HG02938 (cell line): ENCODE measurements at regions not wholly inside any gene's neighbourhood (a gene's known extent, or its start where the extent isn't known, plus 50 kb on each side); places are given as distances from the start of the nearest gene placed in this dataset.

ENCODE experiments used
- ATAC-seq: cut with Tn5 transposase; IDR thresholded peaks from one replicate; pipeline ENCODE4 v1.9.1; 2021; ENCODE audit warnings: mild to moderate bottlenecking, moderate library complexity; ENCODE audit not compliant: unreplicated experiment

DNA sequence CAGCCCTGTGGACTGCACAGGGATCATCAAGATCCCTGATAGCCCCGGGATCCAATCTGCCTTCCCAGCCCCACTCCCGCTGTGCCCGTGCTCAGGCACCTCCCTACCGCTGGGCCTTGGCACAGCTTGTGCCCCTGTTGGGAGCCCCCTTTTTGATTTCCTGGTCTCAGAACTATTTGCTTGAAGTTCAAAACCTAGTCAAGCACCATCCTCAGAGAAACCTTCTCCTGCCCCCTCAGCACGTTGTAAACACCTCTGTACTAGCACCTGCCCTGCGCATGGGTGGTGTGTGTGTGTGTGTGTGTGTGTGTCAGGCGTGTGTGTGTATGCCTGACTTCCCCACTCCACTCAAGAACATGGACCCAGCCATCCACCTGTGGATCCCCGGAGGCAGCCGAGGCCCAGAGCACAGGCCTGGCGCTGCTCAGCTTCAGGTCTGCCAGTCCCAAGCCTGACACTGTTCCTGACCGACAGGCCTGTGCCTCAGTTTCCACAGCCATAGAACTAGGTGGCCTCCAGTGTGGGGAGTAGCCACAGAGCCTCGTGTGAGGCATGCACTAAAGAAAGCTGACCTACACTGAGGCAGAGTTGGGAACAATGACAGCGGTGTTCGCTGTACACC is 65.5 kb downstream of the ADRA2C start:
- no peak for ATAC-seq

- ATAC-seq: no peak
Measured at GRCh38 chr4:3832536-3833220, 66.5 kb downstream of the ADRA2C start.

- no peak for ATAC-seq
Measured at GRCh38 chr4:3833326-3833989, 67.3 kb downstream of the ADRA2C start.

DNA sequence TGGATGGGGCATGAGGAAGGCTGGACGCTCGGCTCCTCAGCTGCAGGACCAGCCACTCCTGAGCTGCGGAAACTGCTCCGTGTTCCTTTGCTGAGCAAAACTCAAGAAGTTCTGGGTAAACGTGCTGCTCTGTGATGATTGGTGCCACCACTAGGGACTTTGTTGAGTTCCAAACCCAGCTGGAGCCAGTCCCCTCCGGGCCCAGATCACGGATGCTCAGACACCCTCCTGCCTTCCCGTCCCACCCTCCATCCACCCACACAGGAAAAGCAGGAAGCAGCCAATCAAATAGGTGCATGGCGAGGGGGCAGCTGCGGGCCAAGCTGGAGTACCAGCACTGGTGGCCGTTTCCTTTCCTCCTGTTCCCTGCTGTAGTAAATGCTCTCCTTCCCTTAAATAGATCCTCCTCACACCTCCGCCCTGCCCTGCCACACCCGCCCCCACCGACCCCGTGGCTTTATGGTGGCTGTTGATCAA is 68.0 kb downstream of the ADRA2C start:
- no peak for ATAC-seq

DNA sequence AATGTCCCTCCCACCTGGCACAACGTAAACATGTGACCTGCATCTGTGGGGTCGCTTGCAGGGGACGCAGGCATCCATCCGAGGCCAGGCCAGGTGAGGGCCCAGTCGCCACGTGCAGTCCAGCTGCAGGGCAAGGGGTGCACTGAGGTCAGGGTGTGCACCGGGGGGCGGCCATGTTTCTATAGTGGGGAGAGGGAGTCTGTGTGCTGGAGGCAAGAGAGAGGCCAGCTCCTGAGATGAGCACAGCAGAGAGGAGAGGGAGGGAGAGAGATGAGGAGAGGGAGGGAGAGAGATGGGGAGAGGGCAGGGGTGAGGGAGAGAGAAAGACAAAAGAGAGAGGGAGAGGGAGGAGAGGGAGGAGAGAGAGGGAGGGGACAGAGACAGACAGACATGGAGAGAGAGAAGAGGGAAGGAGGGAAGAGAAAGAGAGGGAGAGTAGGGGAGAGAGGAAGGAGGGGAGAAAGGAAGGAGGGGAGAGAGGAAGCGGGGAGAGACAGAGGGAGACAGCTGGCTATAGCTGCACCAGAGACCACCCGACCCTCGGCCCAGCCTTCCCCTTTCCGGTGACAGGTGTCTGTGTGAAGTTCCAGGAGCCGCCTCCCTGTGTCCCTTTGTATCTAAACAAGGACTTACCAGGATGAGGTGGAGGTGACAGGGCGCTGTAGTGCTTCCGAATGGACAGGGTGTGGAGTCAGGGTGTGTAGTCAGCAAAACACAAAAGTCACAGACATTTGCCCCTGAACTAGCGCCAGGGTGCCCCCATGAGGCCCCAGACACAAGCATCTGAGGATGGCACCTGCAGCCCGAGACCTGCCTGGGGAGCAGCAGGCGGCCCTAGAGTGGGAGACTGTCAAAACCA is 68.7 kb downstream of the ADRA2C start:
- no peak for ATAC-seq

GRCh38 chr4:3835527-3836405 is 69.6 kb downstream of the ADRA2C start:
- ATAC-seq: no peak

DNA sequence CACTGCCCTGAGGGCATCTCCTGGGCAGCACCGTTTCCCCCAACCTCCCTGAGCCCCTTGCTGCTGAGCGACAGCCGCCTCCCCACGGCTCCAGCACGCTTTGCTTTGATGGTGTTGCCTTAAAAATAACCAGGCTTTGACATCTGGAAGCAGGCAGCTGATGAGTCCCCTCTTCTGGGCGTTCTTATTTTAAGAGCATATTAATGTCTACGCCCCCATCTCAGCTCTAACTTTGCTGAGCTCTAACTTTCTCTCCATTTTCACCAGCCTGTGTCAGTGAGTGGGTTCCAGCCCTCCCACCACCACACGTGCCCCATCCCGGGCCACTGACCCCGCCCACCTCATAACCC is 70.2 kb downstream of the ADRA2C start:
- ATAC-seq: no peak

- ATAC-seq: no peak
Measured at GRCh38 chr4:3836756-3837601, 70.8 kb downstream of the ADRA2C start.

- no peak for ATAC-seq
Measured at GRCh38 chr4:3838437-3839380, 72.5 kb downstream of the ADRA2C start.

DNA sequence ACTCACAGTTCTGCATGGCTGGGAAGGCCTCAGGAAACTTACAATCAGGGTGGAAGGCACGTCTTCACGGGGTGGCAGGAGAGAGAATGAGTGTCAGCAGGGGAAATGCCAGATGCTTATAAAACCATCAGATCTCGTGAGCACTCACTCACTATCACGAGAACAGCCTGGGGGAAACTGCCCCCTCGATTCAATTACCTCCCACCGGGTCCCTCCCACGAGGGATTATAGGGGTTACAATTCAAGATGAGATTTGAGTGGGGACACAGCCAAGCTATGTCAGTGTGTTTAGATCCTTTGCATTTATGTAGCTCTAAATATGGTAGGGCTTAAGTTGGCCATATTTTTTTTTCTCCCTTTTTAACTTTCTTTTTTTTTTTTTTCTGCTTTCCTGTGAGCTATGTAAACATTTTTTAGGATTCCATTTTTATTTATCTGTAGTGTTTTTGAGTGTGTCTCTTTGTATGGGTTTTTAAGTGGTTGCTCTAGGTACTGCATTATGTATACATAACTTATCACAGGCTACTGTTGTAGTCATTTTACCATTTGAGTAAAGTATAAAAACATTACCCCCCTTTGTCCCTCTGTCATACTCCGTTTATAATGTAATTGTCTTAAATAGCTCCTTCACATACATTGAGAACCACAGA is 79.0 kb downstream of the ADRA2C start:
- ATAC-seq: no peak

DNA sequence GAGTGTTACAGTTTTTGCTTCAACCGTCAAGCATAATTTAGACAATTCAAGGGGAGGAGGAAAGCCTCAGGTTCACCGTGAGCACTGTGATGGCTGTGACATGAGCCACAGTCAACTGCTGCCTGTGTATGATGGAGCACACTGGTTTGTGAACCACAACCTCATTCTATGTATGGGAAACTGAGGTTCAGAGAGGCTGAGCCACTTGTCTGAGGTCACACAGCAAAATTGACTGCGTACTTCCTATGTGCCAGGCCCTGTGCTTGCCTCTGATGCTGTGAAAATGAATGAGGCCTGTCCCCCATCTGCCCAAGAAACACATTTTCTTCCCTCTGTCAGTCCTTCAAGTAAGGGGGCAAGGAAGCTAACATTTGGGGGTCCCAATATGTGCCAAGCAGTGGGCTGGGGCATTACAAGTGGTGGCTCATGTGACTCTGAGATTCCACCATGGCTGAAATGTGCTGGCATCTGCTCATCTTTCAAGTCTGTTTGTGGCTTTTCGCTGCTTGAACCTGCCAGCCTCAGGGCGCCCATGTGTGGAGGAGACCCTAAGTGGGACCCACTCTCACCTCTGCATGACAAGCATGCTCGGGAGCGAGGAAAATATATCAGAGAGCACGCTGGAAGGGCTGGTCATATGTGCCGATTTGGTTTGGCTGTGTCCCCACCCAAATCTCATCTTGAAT is 79.7 kb downstream of the ADRA2C start:
- ATAC-seq: no peak

DNA sequence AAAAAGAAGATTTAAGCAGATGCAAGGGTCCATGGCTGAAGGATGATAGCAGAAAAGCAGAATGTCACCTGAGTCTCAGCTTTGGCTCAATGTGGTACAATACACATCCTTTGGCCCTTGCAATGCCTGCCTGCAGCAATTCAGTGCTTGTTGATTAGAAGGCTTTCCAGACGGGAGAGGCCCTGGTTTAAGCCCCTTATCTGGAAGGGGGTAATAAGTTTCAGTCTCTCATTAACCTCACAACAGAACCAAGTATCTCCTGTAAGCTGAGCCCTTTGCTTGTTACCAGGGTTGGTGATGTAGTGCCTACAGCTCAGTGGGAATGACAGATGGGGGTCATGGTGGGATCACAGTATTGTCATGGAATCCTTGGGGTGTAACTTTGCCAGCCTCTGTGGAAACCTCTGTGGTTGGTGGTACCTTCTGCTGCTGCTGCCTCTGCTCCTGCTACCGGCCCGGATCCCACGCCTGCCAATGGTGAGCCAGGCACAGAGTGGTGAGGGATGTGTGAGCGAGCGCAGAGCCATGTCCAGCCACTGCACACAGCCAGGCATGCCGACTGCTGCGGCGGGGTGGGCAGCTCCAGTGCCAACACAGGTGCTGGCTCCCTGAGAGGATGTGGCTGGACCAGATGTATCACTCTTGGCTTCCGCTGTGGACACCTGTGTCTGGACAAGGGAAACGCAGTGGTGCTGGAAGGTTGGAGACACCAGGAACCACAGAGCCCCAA is 81.2 kb downstream of the ADRA2C start:
- ATAC-seq: no peak

- no peak for ATAC-seq
Measured at GRCh38 chr4:3848323-3848722, 82.1 kb downstream of the ADRA2C start.

- no peak for ATAC-seq
Measured at GRCh38 chr4:3849140-3849539, 83.0 kb downstream of the ADRA2C start.

DNA sequence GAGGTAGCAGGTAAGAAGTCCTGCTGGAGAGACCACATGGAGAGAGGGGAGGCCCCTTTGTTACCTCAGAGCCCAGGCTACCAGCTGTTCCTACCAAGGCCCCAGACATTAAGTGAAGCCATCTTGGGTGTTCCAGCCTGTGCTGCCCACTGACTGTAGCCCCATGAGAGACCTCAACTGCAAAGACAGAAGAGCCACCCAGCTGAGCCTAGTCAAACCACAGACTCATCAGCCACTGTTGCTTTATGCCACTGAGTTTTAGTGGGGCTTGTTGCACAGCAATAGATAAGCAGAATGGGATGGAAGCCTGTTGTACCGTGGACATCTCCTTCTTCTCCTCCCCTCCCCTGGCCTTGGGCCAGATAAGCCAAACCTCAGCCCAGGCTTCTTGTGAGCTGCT is 83.9 kb downstream of the ADRA2C start:
- ATAC-seq: no peak

GRCh38 chr4:3851211-3851610 is 85.0 kb downstream of the ADRA2C start:
- ATAC-seq: no peak

DNA sequence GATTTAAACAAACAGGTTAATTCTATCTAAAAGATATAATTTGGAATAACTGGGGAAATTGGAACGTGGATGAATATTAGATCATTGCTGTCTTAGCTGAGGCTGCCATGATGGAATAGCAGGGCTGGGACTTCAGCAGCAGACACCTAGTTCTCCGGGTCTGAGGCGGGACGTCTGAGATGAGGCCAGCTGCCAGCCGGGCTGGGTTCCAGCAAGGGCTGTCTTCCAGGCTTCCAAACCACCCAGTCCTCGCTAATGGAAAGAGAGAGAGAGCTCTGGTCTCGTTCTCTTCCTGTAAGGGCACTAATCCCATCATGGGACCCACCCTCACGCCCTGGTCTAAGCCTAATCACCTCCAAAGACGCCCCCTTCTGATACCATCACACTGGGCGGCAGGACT is 85.7 kb downstream of the ADRA2C start:
- ATAC-seq: no peak
